PC-9 (cell line): ENCODE measurements at regions not wholly inside any gene's neighbourhood (a gene's known extent, or its start where the extent isn't known, plus 50 kb on each side); places are given as distances from the start of the nearest gene placed in this dataset.

ENCODE experiments used
- BruUV-seq: library from RNA; stranded (reverse); fragments of 400-500 nt; replicated peaks from 2 replicates; lab custom pipeline; 2021; lab: Mats Ljungman, UMichigan
- CTCF ChIA-PET: fragments of 300-600 bp; sonication (Branson Sonifier 250); formaldehyde crosslinking; loops from one replicate; lab custom pipeline; 2022; ENCODE audit warnings: antibody characterized with exemption; lab: Charles Lee
- POLR2A ChIA-PET: fragments of 300-600 bp; sonication (Branson Sonifier 250); formaldehyde crosslinking; loops from one replicate; lab custom pipeline; 2022; ENCODE audit warnings: antibody characterized with exemption; ENCODE audit not compliant: unreplicated experiment; lab: Charles Lee
- DNase-seq, 2 experiments: peaks; one replicate each; pipeline versions ENCODE4 v3.0.0 to v3.0.0-alpha.2; 2015 to 2022; ENCODE audit warnings: mixed read lengths in 1 of 2
- H2AFZ ChIP-seq: fragments of 200-600 bp; sonication (generic); 2 replicates; pipeline ENCODE4 v1.8.1; 2017; ENCODE audit warnings: antibody characterized with exemption
- H3F3A ChIP-seq: fragments of 200-600 bp; sonication (generic); 2 replicates; pipeline ENCODE4 v1.8.1; 2017; ENCODE audit warnings: antibody characterized with exemption, mild to moderate bottlenecking, low read depth; ENCODE audit not compliant: insufficient read depth
- H3K27ac ChIP-seq: fragments of 200-600 bp; sonication (generic); 2 replicates; pipeline ENCODE4 v1.6.1; 2016; ENCODE audit warnings: mixed run types
- H3K27me3 ChIP-seq: fragments of 200-600 bp; sonication (generic); 2 replicates; pipeline ENCODE4 v1.6.1; 2016; ENCODE audit warnings: low read depth, mixed run types; ENCODE audit not compliant: insufficient read depth
- H3K36me3 ChIP-seq: fragments of 200-600 bp; sonication (generic); 2 replicates; pipeline ENCODE4 v1.6.1; 2016; ENCODE audit warnings: low read depth, mixed run types
- H3K4me1 ChIP-seq: fragments of 200-600 bp; sonication (generic); replicated peaks from 2 replicates; pipeline ENCODE4 v1.6.1; 2016; ENCODE audit warnings: mixed run types; ENCODE audit not compliant: insufficient read depth
- H3K4me2 ChIP-seq: fragments of 200-600 bp; sonication (generic); 2 replicates; pipeline ENCODE4 v1.6.1; 2017; ENCODE audit warnings: mixed run types
- H3K4me3 ChIP-seq: fragments of 200-600 bp; sonication (generic); 2 replicates; pipeline ENCODE4 v1.6.1; 2016; ENCODE audit warnings: mixed run types
- H3K79me2 ChIP-seq: fragments of 200-600 bp; sonication (generic); 2 replicates; pipeline ENCODE4 v1.6.1; 2017; ENCODE audit warnings: low read depth, mixed run types
- H3K9me2 ChIP-seq: fragments of 200-600 bp; sonication (generic); 2 replicates; pipeline ENCODE4 v1.8.1; 2017; ENCODE audit warnings: mild to moderate bottlenecking; ENCODE audit not compliant: insufficient read depth
- H3K9me3 ChIP-seq: fragments of 200-600 bp; sonication (generic); 2 replicates; pipeline ENCODE4 v1.8.1; 2016; ENCODE audit warnings: low read depth; ENCODE audit not compliant: insufficient read depth
- H4K20me1 ChIP-seq: fragments of 200-600 bp; sonication (generic); 2 replicates; pipeline ENCODE4 v1.8.1; 2017; ENCODE audit not compliant: insufficient read depth
- EZH2 ChIP-seq: fragments of 200-600 bp; sonication (generic); IDR thresholded peaks from 2 replicates; pipeline ENCODE4 v1.8.0; 2017; ENCODE audit warnings: antibody characterized with exemption, low read depth
- intact Hi-C: fragments of 100-400 bp; cut with micrococcal nuclease; formaldehyde crosslinking; loops from one replicate; pipeline ENCODE4 v1.10.0; 2022; ENCODE audit not compliant: unreplicated experiment
- TF ChIP-seq, protein P1 (sequence below): fragments of 200-600 bp; sonication (generic); conservative IDR thresholded peaks from 2 replicates; pipeline ENCODE4 v1.6.1; 2017; ENCODE audit warnings: mixed run types, antibody characterized with exemption, mild to moderate bottlenecking, moderate library complexity

DNA sequence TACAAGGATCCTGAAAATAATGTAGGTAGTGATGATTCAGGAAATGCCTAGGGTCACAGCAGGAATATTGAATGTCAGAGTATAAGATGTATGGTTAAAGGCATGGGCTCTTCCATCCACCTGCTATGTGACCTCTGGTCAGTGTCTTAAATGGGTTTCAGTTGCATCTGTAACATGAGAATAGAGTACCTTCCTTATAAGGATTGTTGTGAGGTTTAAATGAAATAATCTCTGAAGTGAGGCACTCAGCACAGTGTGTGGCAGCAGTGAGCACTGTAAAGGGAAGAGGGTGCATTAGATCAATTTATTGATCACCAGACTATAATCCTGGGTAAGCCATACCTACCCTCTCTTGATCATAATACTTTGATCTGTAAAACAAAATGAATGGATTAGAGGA is 319.1 kb downstream of the SLC4A3 start:
- no peaks in the 10 kb centered on the region for H3K4me1 ChIP-seq
- BruUV-seq: no TSS peak
- ChIA-PET POLR2A (no interaction called here), CTCF (no interaction called here)
- H3K36me3 ChIP-seq: no peaks in the 10 kb centered on the region
- no peak for TF ChIP-seq EZH2
- TF ChIP-seq, protein P1, sequence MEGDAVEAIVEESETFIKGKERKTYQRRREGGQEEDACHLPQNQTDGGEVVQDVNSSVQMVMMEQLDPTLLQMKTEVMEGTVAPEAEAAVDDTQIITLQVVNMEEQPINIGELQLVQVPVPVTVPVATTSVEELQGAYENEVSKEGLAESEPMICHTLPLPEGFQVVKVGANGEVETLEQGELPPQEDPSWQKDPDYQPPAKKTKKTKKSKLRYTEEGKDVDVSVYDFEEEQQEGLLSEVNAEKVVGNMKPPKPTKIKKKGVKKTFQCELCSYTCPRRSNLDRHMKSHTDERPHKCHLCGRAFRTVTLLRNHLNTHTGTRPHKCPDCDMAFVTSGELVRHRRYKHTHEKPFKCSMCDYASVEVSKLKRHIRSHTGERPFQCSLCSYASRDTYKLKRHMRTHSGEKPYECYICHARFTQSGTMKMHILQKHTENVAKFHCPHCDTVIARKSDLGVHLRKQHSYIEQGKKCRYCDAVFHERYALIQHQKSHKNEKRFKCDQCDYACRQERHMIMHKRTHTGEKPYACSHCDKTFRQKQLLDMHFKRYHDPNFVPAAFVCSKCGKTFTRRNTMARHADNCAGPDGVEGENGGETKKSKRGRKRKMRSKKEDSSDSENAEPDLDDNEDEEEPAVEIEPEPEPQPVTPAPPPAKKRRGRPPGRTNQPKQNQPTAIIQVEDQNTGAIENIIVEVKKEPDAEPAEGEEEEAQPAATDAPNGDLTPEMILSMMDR: no peak
- no peaks in the 10 kb centered on the region for H3K79me2 ChIP-seq
- no peak overlapping the region for H3K4me3 ChIP-seq
- no peaks in the 10 kb centered on the region for H3K27me3 ChIP-seq
- no peak for DNase-seq
- H3K9me2 ChIP-seq: no peaks in the 10 kb centered on the region
- H3K27ac ChIP-seq: no peak overlapping the region
- H3F3A ChIP-seq: no peaks in the 10 kb centered on the region
- no peak overlapping the region for H2AFZ ChIP-seq
- H4K20me1 ChIP-seq: no peaks in the 10 kb centered on the region
- no peak overlapping the region for H3K4me2 ChIP-seq
- no peaks in the 10 kb centered on the region for H3K9me3 ChIP-seq
- intact Hi-C loops: no loop called here

DNA sequence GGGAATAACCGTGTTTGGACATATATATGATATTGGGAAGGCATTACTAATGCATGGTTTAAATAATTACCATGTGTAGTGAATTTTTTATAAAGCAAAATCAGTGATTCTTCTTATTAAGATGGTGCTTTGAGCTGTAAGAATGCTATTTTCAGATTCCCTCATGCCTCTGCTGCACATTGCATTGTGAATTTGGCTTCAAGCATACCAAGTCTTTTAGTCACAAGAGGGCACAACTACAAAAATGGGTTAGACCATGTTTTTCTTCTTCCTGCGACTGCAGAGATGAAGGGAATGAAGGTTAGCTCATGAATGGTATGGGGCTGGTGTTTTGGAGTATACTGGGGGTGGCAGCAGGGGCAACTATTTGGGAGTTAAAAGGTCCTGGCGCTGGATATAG is 320.1 kb downstream of the SLC4A3 start:
- Histone ChIP-seq H2AFZ (no peak overlapping the region), H3K4me3 (no peak overlapping the region), H3K36me3 (no peaks in the 10 kb centered on the region), H4K20me1 (no peaks in the 10 kb centered on the region), H3F3A (no peaks in the 10 kb centered on the region), H3K4me1 (no peaks in the 10 kb centered on the region), H3K27ac (no peak overlapping the region), H3K9me3 (no peaks in the 10 kb centered on the region), H3K27me3 (no peaks in the 10 kb centered on the region), H3K79me2 (no peaks in the 10 kb centered on the region), H3K9me2 (no peaks in the 10 kb centered on the region), H3K4me2 (no peak overlapping the region)
- CTCF ChIA-PET: no interaction called here
- POLR2A ChIA-PET: no interaction called here
- no peak for DNase-seq
- intact Hi-C loops: no loop called here
- no TSS peak for BruUV-seq
- TF ChIP-seq, protein P1: no peak
- TF ChIP-seq EZH2: no peak

DNA sequence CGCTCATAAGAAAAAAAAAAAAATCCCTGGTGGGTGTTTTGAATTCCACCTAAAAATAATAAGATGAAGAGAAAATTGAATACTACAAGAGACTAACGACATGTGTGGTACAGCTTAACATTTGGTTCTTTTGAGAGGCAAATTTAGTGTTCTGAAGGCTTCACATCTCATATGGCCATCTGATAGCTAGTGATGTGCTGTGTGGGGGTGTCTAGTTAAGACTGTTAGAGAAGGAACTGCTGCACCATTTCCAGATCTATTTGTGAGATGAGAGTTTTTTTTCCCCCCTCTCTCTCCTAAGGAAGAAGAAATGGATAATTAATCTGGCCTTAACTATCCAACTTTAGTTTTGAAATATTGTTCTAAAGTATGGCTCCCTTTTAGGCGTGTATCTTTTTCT is 321.6 kb downstream of the SLC4A3 start:
- Histone ChIP-seq H2AFZ (no peak overlapping the region), H3K27ac (no peak overlapping the region), H3K79me2 (no peaks in the 10 kb centered on the region), H3K27me3 (no peaks in the 10 kb centered on the region), H3K36me3 (no peaks in the 10 kb centered on the region), H3K4me2 (no peak overlapping the region), H3K9me2 (no peaks in the 10 kb centered on the region), H3F3A (no peaks in the 10 kb centered on the region), H3K9me3 (no peaks in the 10 kb centered on the region), H3K4me1 (no peaks in the 10 kb centered on the region), H3K4me3 (no peak overlapping the region), H4K20me1 (no peaks in the 10 kb centered on the region)
- DNase-seq: no peak
- intact Hi-C loops: no loop called here
- POLR2A ChIA-PET: no interaction called here
- BruUV-seq: no TSS peak
- CTCF ChIA-PET: no interaction called here
- TF ChIP-seq, protein P1: no peak
- TF ChIP-seq EZH2: no peak
